ENCODE measurements at regions not wholly inside any gene's neighbourhood (a gene's known extent, or its start where the extent isn't known, plus 50 kb on each side); places are given as distances from the start of the nearest gene placed in this dataset.
"Not testable (repeated sequence)": the region's sequence is repeated elsewhere in the genome, so short reads cannot be mapped to it uniquely, and the experiment has no call there.

- no peak for DNase-seq
These were observed 434.1 kb downstream of the ZNF536 start for GRCh38 chr19:30806311-30806710.

GRCh38 chr19:30804751-30805150 is 432.6 kb downstream of the ZNF536 start:
- no peak for DNase-seq

GRCh38 chr19:30804333-30804732 is 432.1 kb downstream of the ZNF536 start:
- not testable (repeated sequence) for DNase-seq

DNA sequence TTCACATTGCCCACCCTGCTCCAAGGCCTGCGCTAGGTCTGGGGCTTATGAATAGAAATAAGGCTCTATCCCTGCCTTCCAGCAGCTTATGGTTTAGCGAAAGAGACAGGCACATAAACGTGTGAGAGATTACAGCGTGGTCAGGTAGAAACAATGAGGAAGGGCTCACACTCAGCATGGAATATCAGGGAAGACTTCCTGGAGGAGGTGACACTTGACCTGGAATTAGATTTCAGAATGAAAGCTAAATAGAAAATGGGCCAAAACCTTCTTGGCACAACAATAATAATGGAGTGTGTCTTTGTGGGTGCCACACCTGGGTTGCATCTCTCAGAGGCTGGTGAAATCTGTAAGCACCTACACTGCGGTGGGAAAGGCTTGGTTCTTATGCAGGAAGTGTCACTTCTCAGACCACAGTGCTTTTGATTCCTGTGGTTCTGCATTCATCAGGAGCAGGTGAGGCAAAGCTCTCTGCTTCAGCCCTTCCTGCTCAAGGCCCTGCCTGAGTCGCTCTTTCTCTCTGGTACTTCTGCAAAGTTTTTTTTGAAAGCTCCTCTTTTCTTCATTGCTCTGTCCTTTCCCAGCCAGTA is 430.3 kb downstream of the ZNF536 start:
- DNase-seq = no peak

- peak; percentile 6 for DNase-seq
These were observed 427.9 kb downstream of the ZNF536 start for GRCh38 chr19:30799865-30800755.

GRCh38 chr19:30795727-30796126 is 423.5 kb downstream of the ZNF536 start:
- no peak for DNase-seq

DNA sequence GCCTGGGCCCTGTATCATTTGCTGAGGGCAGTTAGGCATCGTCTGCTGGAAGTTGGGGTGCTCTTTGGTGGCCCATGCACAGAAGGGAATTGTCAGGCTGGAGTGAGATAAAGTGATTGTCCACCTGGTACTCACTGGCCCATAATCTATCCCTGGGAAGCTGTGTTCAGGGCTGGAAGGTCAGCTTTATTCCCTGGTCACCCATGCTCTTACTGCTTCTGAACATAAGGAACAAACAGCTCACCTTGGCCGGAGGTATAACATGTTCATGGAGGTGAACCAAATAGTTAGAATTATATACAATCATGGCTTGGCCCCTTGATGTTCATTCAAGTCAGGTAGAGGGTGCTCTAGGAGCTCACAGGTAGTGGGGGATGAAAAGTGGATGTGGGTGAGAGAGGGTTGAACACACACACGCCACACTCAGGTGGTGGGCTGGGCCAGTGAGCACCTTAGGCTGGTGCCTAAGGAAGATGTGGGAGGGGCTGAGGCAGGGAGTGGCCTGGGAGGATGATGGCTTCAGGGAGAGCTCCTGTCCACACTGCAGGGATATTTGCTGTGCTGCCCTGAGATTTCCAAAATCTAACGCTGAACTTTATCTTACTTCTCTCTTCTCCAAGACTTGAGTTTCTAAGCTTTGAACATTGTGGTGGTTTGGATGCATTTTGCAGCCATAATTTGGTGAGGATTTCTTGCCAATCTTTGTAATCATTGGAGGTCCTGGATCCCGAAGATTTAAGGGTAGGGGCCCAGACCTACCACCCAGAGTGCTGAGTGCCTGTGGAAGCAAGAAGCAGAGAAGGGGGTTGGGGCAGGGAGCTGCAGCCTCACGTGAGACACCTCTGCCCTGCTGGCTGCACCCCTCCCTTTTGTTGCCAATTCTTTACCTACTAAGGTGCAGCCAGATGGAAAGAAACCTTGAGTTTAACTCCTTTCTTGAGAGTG is 420.6 kb downstream of the ZNF536 start:
- DNase-seq = no peak

DNA sequence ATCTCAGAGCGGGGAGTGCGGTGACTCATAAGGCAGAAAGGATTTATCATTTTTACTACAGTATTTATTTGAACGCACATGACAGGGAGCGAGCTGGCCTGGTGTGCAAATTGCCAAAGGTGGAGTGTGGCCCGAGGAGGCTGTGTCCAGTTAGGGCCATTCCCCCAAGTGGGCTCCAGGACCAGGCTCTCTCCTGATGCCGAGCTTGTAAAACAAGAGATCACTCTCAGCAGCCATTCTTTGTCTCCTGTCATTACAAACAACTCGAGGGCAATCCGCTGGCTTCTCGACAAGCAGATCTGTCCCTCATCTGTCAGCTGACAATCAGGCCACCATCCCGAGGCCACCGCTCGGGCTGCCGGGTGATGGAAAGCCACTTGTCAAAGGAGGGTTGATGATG is 418.9 kb downstream of the ZNF536 start:
- no peak for DNase-seq

GRCh38 chr19:30790056-30790680 is 418.0 kb downstream of the ZNF536 start:
- DNase-seq = no peak

DNA sequence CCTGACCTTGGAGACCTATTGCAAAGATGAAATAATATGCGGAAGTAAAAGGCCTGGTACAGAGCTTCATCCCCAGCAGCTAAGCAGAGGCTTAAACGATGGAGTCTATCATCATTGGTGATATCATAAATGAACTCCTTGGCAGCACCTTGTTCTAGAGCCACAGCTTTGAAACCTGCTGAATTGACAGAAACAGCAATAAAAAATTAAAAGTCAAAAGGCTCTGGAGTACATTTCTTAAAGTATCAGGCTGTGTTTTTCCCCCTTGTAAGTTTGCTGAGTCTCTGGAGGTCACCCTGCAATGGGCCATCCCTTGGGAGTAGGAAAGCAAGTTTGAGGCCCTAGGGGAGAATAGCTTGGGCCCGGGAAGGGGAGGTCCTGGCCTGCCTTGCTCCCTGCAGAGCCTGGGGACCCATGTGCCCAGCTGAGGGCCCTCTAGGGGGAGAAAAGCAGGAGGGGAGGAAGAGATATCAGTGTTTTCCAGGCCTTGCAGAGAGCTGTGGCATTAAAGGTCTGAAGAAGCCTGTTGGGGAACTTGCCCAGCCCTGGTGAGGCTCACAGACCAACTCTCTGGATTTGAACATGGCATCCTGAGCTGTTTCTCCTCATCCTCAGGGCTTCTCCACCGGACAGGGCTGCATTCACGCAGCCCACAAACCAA is 416.1 kb downstream of the ZNF536 start:
- DNase-seq = no peak

DNA sequence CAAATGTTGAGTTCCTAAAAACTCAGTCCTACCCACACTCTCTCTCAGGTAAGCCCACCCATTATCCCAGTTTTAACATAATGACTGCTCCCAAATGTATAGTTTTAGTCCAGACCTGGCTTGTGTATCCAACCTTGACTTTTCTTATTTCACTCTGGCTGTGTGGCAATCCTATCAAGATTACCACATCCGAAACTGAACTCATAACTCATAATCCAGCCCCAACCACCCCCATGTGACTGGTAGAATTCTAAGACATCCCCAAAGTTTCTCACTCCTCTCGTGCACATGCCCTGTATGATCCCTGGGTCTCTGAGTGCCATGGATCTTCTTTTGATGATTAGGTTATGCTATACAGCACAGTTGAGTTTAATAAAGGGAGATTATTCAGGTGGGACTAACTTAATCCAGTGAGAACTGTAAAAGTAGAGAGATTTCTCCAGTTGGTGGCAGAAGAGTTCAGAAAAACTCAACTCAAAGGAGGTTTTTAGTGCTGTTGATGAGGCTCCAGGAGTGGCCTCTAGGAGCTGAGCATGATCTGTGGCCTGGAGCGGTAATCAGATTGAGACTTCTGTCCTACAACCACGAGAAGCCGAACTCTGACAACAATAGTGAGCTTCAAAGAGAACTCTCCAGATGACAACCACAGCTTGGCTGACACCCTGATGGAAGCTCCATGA is 413.4 kb downstream of the ZNF536 start:
- DNase-seq = no peak

- peak; percentile 45 for DNase-seq
These were observed 412.8 kb downstream of the ZNF536 start for GRCh38 chr19:30784850-30785457.

DNA sequence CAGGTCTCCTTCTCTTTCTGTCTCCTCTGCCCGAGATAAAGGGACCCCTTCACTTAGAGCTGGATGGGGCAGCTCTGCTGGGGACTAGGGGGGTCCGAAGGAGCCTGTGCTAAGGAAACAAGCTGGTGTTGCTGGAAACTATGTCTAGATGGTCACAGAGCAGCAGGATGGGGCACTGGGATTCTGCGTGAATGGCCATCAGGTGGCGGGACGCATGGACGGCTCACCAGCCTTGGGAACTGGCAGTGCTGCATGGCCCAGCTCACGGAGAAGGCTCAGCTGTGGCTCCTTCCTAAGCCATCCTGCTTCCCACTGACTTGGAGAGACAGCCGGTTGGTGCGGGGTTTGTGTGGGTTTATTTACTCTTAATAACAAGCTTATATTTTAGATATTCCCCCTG is 411.8 kb downstream of the ZNF536 start:
- no peak for DNase-seq

- DNase-seq = no peak
These were observed 411.0 kb downstream of the ZNF536 start for GRCh38 chr19:30783212-30783611.

GRCh38 chr19:30781519-30781918 is 409.3 kb downstream of the ZNF536 start:
- DNase-seq = no peak

GRCh38 chr19:30781047-30781446 is 408.9 kb downstream of the ZNF536 start:
- no peak for DNase-seq

GRCh38 chr19:30780456-30780855 is 408.3 kb downstream of the ZNF536 start:
- DNase-seq = no peak

GRCh38 chr19:30780032-30780431 is 407.8 kb downstream of the ZNF536 start:
- DNase-seq = no peak

DNA sequence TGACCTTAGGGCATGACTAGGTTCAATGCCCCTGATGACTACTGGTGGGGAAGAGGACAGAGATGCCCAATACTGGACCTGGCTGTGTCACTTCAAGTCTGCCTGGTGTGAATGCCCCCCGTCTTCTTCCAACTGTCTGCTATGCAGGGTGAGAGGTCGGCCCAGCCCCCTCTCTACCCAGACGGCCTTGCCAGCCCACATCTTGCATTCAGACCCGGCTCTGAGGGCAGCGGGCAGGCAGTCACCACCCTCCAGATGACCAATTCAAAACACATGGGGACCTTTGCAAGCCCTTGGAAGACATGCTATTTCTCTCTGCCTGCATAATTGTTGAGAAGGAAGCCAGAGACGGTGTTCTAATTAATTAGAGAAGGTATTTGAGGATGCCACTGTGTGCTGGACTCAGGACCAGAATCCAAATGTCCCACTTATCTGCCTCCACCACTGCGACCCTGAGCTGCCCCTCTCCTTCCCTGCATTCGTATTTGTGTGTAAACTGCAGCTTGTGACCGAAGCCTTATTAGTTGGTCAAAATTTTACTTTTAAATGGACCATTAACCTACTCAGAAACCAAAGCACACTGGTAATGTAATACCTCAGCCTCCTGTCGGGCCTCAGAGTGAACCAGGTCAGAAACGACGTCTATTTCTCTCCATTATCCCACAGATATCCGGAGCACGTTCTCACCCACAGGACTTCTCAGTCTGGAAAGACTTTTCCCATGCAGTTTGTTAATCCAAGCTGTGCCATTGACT is 407.0 kb downstream of the ZNF536 start:
- no peak for DNase-seq

GRCh38 chr19:30778061-30778460 is 405.9 kb downstream of the ZNF536 start:
- no peak for DNase-seq
